Liver (tissue), 7 donors: ENCODE measurements at regions not wholly inside any gene's neighbourhood (a gene's known extent, or its start where the extent isn't known, plus 50 kb on each side); places are given as distances from the start of the nearest gene placed in this dataset.

ENCODE experiments used
- DNase-seq: peaks from one replicate; pipeline ENCODE4 v3.0.0-alpha.2; 2017; ENCODE audit warnings: low spot score
- H3K27ac ChIP-seq, 2 donors: one replicate each; pipeline ENCODE4 v1.7.0; 2013; ENCODE audit warnings: inconsistent platforms in 2 of 2, low read length in 2 of 2, control low read depth in 1 of 2, low read depth in 1 of 2, mild to moderate bottlenecking in 1 of 2
- H3K27me3 ChIP-seq, 4 donors: one replicate each; pipeline versions ENCODE4 v1.6.1 to v1.7.0; 2013; ENCODE audit warnings: low read length in 3 of 4, inconsistent platforms in 1 of 4, mild to moderate bottlenecking in 1 of 4, moderate library complexity in 1 of 4; ENCODE audit not compliant: control insufficient read depth in 4 of 4, insufficient read depth in 4 of 4
- H3K36me3 ChIP-seq, 4 donors: one replicate each; pipeline versions ENCODE4 v1.6.1 to v1.7.0; 2013; ENCODE audit warnings: low read length in 3 of 4, mild to moderate bottlenecking in 3 of 4, low read depth in 1 of 4, moderate library complexity in 1 of 4; ENCODE audit not compliant: control insufficient read depth in 4 of 4, insufficient read depth in 3 of 4
- H3K4me1 ChIP-seq, 4 donors: one replicate each; pipeline versions ENCODE4 v1.6.1 to v1.7.0; 2013; ENCODE audit warnings: low read length in 3 of 4, mild to moderate bottlenecking in 3 of 4, moderate library complexity in 1 of 4; ENCODE audit not compliant: control insufficient read depth in 4 of 4, insufficient read depth in 4 of 4
- H3K4me3 ChIP-seq, 3 donors: one replicate each; pipeline versions ENCODE4 v1.6.1 to v1.7.0; 2013; ENCODE audit warnings: low read length in 3 of 3, control low read depth in 1 of 3, low read depth in 1 of 3, mild to moderate bottlenecking in 1 of 3
- H3K9ac ChIP-seq, 2 donors: one replicate each; pipeline ENCODE4 v1.7.0; 2013; ENCODE audit warnings: low read length in 2 of 2, mild to moderate bottlenecking in 2 of 2, moderate library complexity in 2 of 2, control low read depth in 1 of 2, low read depth in 1 of 2
- H3K9me3 ChIP-seq, 4 donors: one replicate each; pipeline versions ENCODE4 v1.6.1 to v1.7.0; 2013; ENCODE audit warnings: low read length in 3 of 4; ENCODE audit not compliant: control insufficient read depth in 4 of 4
- EGR1 ChIP-seq, 2 donors: IDR thresholded peaks; 2 replicates each; pipeline ENCODE4 v1.6.1; 2016 to 2018; ENCODE audit warnings: antibody characterized with exemption in 2 of 2, low read depth in 2 of 2
- FOXA1 ChIP-seq: IDR thresholded peaks from 2 replicates; pipeline ENCODE4 v1.6.1; 2016; ENCODE audit warnings: antibody characterized with exemption
- FOXA2 ChIP-seq: IDR thresholded peaks from 2 replicates; pipeline ENCODE4 v1.6.1; 2016; ENCODE audit warnings: antibody characterized with exemption
- GABPA ChIP-seq, 2 donors: IDR thresholded peaks in 1 of 2; conservative IDR thresholded peaks in 1 of 2; 2 replicates each; pipeline ENCODE4 v1.6.1; 2016; ENCODE audit warnings: antibody characterized with exemption in 2 of 2, mild to moderate bottlenecking in 1 of 2, moderate library complexity in 1 of 2
- HNF4A ChIP-seq, 2 donors: conservative IDR thresholded peaks; 2 replicates each; pipeline ENCODE4 v1.6.1; 2016; ENCODE audit warnings: antibody characterized with exemption in 2 of 2, mild to moderate bottlenecking in 2 of 2
- HNF4G ChIP-seq: IDR thresholded peaks from 2 replicates; pipeline ENCODE4 v1.6.1; 2016; ENCODE audit warnings: antibody characterized with exemption
- JUND ChIP-seq, 2 donors: IDR thresholded peaks; 2 replicates each; pipeline ENCODE4 v1.6.1; 2016; ENCODE audit warnings: antibody characterized with exemption in 2 of 2
- MAX ChIP-seq: IDR thresholded peaks from 2 replicates; pipeline ENCODE4 v1.6.1; 2016; ENCODE audit warnings: antibody characterized with exemption
- NR2F2 ChIP-seq: IDR thresholded peaks from 2 replicates; pipeline ENCODE4 v1.6.1; 2016; ENCODE audit warnings: antibody characterized with exemption
- RAD21 ChIP-seq, 2 donors: IDR thresholded peaks; 2 replicates each; pipeline ENCODE4 v1.6.1; 2016; ENCODE audit warnings: antibody characterized with exemption in 2 of 2, mild to moderate bottlenecking in 2 of 2
- REST ChIP-seq: IDR thresholded peaks from 2 replicates; pipeline ENCODE4 v1.6.1; 2016; ENCODE audit warnings: antibody characterized with exemption, mild to moderate bottlenecking
- RXRA ChIP-seq, 2 donors: IDR thresholded peaks; 2 replicates each; pipeline ENCODE4 v1.6.1; 2017 to 2018; ENCODE audit warnings: antibody characterized with exemption in 2 of 2, mild to moderate bottlenecking in 1 of 2
- SP1 ChIP-seq: IDR thresholded peaks from 2 replicates; pipeline ENCODE4 v1.6.1; 2018; ENCODE audit warnings: antibody characterized with exemption, mild to moderate bottlenecking
- TAF1 ChIP-seq: conservative IDR thresholded peaks from 2 replicates; pipeline ENCODE4 v1.6.1; 2016; ENCODE audit warnings: antibody characterized with exemption, mild to moderate bottlenecking
- YY1 ChIP-seq: IDR thresholded peaks from 2 replicates; pipeline ENCODE4 v1.6.1; 2016; ENCODE audit warnings: antibody characterized with exemption, mild to moderate bottlenecking
- ZBTB33 ChIP-seq: IDR thresholded peaks from 2 replicates; pipeline ENCODE4 v1.6.1; 2016; ENCODE audit warnings: antibody characterized with exemption
- WGBS: extraction: QIAGEN DNeasy Blood & Tissue Kit; methylation state at CpG from one replicate; pipeline ENCODE4 v1.1.7; 2013; 5-methylcytosine and 5-hydroxymethylcytosine counted together
- TF ChIP-seq, protein P1 (sequence below): IDR thresholded peaks from 2 replicates; pipeline ENCODE4 v1.6.1; 2016; ENCODE audit warnings: antibody characterized with exemption
- donor health status: healthy.
- donor health status: healthy.
- donor health status: healthy.
- donor health status: healthy.

- WGBS, result 73% methylated on average over 4 of the region's 4 CpGs
- H3K9ac ChIP-seq, result no peak overlapping the region
These were observed 132.3 kb upstream of the ZBED5 start for GRCh38 chr11:10990160-10990559.

DNA sequence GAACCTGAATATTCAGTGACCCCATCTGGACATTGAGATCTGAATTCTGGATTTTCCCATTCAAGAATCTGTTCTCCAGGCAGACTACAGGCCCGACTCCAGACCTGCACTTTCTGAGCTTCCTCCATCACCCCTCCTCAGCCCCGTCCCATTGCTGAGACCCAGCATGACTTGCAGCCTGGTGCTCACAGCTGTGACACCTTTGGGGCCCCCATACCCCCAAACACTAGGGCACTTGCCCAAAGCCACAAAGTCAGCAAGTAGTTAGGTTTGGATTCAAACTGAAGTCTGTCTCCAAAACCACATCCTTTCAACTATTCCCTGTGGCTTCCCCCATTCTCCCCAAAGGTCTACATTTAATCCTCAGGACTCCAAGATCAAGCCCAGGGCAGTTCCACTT lies 128.2 kb upstream of the ZBED5 start:
- H3K9me3 ChIP-seq, result no peaks in the 10 kb centered on the region
- TF ChIP-seq FOXA2, result no peak
- no peak for TF ChIP-seq RXRA (IDR thresholded peaks at IDR 0.05)
- TF ChIP-seq EGR1 (IDR thresholded peaks at IDR 0.05; ENCODE audit: low read depth in 2 of 2), result no peak
- TF ChIP-seq, protein P1, sequence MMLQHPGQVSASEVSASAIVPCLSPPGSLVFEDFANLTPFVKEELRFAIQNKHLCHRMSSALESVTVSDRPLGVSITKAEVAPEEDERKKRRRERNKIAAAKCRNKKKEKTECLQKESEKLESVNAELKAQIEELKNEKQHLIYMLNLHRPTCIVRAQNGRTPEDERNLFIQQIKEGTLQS, result no peak
- no peak for TF ChIP-seq JUND (IDR thresholded peaks at IDR 0.05)
- TF ChIP-seq FOXA1, result no peak
- no peak for TF ChIP-seq ZBTB33
- no peak for TF ChIP-seq HNF4A (conservative IDR thresholded peaks at IDR 0.05)
- TF ChIP-seq YY1, result no peak
- TF ChIP-seq MAX, result no peak
- TF ChIP-seq TAF1, result no peak
- TF ChIP-seq NR2F2, result no peak
- TF ChIP-seq RAD21 (IDR thresholded peaks at IDR 0.05), result no peak
- TF ChIP-seq HNF4G, result no peak
- TF ChIP-seq GABPA (IDR thresholded peaks at IDR 0.05 in 1 of 2, conservative IDR thresholded peaks at IDR 0.05 in 1 of 2), result no peak
- no peak for TF ChIP-seq SP1
- 81% methylated on average over 2 of the region's 2 CpGs for WGBS

More at GRCh38 chr11:10990160-10990559, 132.3 kb upstream of the ZBED5 start:
- Histone ChIP-seq H3K36me3 (no peaks in the 10 kb centered on the region), H3K27ac (no peak overlapping the region), H3K4me1 (no peaks in the 10 kb centered on the region), H3K4me3 (no peak overlapping the region), H3K9me3 (peaks cover 0 to 2% (median 0%) of the 10 kb centered on the region in 4 donors), H3K27me3 (no peaks in the 10 kb centered on the region)
- TF ChIP-seq FOXA2 (no peak), JUND (IDR thresholded peaks at IDR 0.05) (no peak), SP1 (no peak), REST (no peak)
- no peak for DNase-seq

More for the DNA sequence above, 128.2 kb upstream of the ZBED5 start:
- no peaks in the 10 kb centered on the region for H3K36me3 ChIP-seq
- no peak overlapping the region for H3K27ac ChIP-seq
- H3K4me1 ChIP-seq, result no peaks in the 10 kb centered on the region
- no peak overlapping the region for H3K4me3 ChIP-seq
- no peak for DNase-seq
- H3K27me3 ChIP-seq, result no peaks in the 10 kb centered on the region
- no peak overlapping the region for H3K9ac ChIP-seq
